OCI-LY7 (cell line): ENCODE measurements at regions not wholly inside any gene's neighbourhood (a gene's known extent, or its start where the extent isn't known, plus 50 kb on each side); places are given as distances from the start of the nearest gene placed in this dataset.

Experiments used
- BruUV-seq: library from RNA; stranded (reverse); fragments of 400-500 nt; replicated peaks from 2 replicates; lab custom pipeline; 2021; lab: Mats Ljungman, UMichigan
- CTCF ChIA-PET: fragments of 300-600 bp; sonication (Branson Sonifier 250); formaldehyde crosslinking; loops from one replicate; lab custom pipeline; 2022; ENCODE audit warnings: antibody characterized with exemption; ENCODE audit not compliant: unreplicated experiment; lab: Charles Lee
- POLR2A ChIA-PET: fragments of 300-600 bp; sonication (Branson Sonifier 250); formaldehyde crosslinking; loops from one replicate; lab custom pipeline; 2022; ENCODE audit warnings: antibody characterized with exemption; lab: Charles Lee
- DNase-seq: peaks from one replicate; pipeline ENCODE4 v3.0.0-alpha.2; 2015; ENCODE audit warnings: low spot score
- H2AFZ ChIP-seq: fragments of 200-600 bp; sonication (generic), shearing (Covaris generic); 2 replicates; pipeline ENCODE4 v1.6.1; 2014; ENCODE audit warnings: mild to moderate bottlenecking, antibody characterized with exemption, low read length, moderate library complexity
- H3K27ac ChIP-seq: fragments of 200-600 bp; sonication (generic); 2 replicates; pipeline ENCODE4 v1.5.1; 2014; ENCODE audit warnings: mixed run types, low read depth, mild to moderate bottlenecking, moderate library complexity, low read length, inconsistent platforms; ENCODE audit not compliant: poor library complexity, severe bottlenecking
- H3K36me3 ChIP-seq: fragments of 200-600 bp; sonication (generic); 2 replicates; pipeline ENCODE4 v1.6.1; 2014; ENCODE audit warnings: mild to moderate bottlenecking, antibody characterized with exemption, low read length, moderate library complexity, mixed read lengths; ENCODE audit not compliant: insufficient read depth
- H3K4me1 ChIP-seq: fragments of 200-600 bp; sonication (generic); 2 replicates; pipeline ENCODE4 v1.5.1; 2014; ENCODE audit warnings: mild to moderate bottlenecking, low read length; ENCODE audit not compliant: insufficient read depth, poor library complexity, severe bottlenecking
- H3K4me2 ChIP-seq: fragments of 200-600 bp; sonication (generic); 2 replicates; pipeline ENCODE4 v1.6.1; 2014; ENCODE audit warnings: mild to moderate bottlenecking, low read length
- H3K4me3 ChIP-seq: fragments of 200-600 bp; sonication (generic); 2 replicates; pipeline ENCODE4 v1.5.1; 2014; ENCODE audit warnings: mild to moderate bottlenecking, low read depth, low read length; ENCODE audit not compliant: poor library complexity, severe bottlenecking
- H3K79me2 ChIP-seq: fragments of 200-600 bp; sonication (generic); 2 replicates; pipeline ENCODE4 v1.6.1; 2016; ENCODE audit warnings: low read depth, mild to moderate bottlenecking, low read length, moderate library complexity, mixed read lengths; ENCODE audit not compliant: insufficient read depth
- H3K9me2 ChIP-seq: fragments of 200-600 bp; sonication (generic); 2 replicates; pipeline ENCODE4 v1.6.1; 2016; ENCODE audit warnings: mild to moderate bottlenecking, low read length, mixed read lengths; ENCODE audit not compliant: insufficient read depth
- H3K9me3 ChIP-seq: fragments of 200-600 bp; sonication (generic); 2 replicates; pipeline ENCODE4 v1.6.1; 2014; ENCODE audit warnings: mild to moderate bottlenecking, mixed run types, low read length, mixed read lengths
- H4K20me1 ChIP-seq: fragments of 200-600 bp; sonication (generic); 2 replicates; pipeline ENCODE4 v1.6.1; 2014; ENCODE audit warnings: mild to moderate bottlenecking, antibody characterized with exemption, low read length, moderate library complexity, mixed read lengths; ENCODE audit not compliant: insufficient read depth
- CTCF ChIP-seq: fragments of 200-600 bp; sonication (generic); conservative IDR thresholded peaks from 2 replicates; pipeline ENCODE4 v1.5.1; 2014; ENCODE audit warnings: mild to moderate bottlenecking, antibody characterized with exemption, low read length, moderate library complexity, mixed read lengths
- EZH2phosphoT487 ChIP-seq: fragments of 200-600 bp; sonication (generic); IDR thresholded peaks from 2 replicates; pipeline ENCODE4 v1.6.1; 2018; ENCODE audit warnings: low read depth, borderline replicate concordance, mild to moderate bottlenecking, mixed run types, antibody characterized with exemption, low read length, moderate library complexity, mixed read lengths
- intact Hi-C: fragments of 100-400 bp; cut with micrococcal nuclease; formaldehyde crosslinking; loops from one replicate; pipeline ENCODE4 v1.10.0; 2022; ENCODE audit not compliant: unreplicated experiment

GRCh38 chr11:19607656-19608360, 104.8 kb upstream of the NAV2 start:
- ChIA-PET CTCF (no interaction called here), POLR2A (no interaction called here)
- Histone ChIP-seq H3K9me3 (no peaks in the 10 kb centered on the region), H3K27ac (no peak overlapping the region), H3K4me1 (no peaks in the 10 kb centered on the region), H3K4me3 (no peak overlapping the region), H2AFZ (no peak overlapping the region), H3K9me2 (no peaks in the 10 kb centered on the region), H4K20me1 (no peaks in the 10 kb centered on the region), H3K4me2 (no peak overlapping the region), H3K36me3 (no peaks in the 10 kb centered on the region), H3K79me2 (no peaks in the 10 kb centered on the region)
- intact Hi-C loops = no loop called here
- no peak for DNase-seq
- no TSS peak for BruUV-seq
- TF ChIP-seq CTCF = no peak
- TF ChIP-seq EZH2phosphoT487 = no peak

DNA sequence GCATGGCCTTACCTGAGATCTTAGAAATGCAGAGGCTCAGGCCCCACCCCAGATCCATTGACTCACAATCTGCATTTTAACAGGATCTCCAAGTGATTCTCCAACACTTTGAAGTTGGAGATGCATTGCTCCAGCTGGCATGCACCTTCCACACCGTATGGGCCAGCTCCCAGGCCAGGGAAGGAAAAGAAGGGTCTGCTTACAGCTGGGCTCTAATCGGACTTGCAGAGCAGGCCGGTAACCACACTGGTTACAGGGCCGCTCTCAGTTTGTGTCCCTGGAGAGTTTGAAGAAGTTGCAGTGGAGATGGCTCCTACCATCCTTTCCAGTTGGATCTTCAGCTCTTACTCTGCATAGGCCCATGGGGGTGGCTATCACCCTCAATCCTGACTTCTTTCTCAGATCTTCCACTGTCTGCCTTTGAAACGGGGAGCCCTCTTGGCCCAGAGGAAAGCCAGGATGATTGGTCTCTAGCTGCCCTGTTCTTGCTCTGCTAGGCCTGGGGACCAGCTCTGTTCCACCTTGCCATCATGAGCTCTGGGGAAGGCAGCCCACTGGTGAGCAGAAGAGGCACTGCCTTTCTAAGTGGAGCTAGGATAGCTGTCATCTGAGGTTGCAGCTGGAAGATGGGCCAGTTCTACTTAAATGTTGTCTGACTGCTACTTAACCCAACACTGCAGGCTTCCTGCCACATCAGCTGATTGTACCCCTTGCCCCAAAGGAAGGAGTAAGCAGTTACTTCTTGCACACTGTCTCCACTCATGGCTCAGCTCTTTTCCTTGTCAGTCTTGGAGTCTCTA, 105.6 kb upstream of the NAV2 start:
- no peaks in the 10 kb centered on the region for H3K36me3 ChIP-seq
- BruUV-seq = no TSS peak
- H3K79me2 ChIP-seq = no peaks in the 10 kb centered on the region
- no peak for TF ChIP-seq CTCF
- H3K9me3 ChIP-seq = no peaks in the 10 kb centered on the region
- no peak overlapping the region for H2AFZ ChIP-seq
- CTCF ChIA-PET = no interaction called here
- POLR2A ChIA-PET = no interaction called here
- no peaks in the 10 kb centered on the region for H4K20me1 ChIP-seq
- H3K4me2 ChIP-seq = no peak overlapping the region
- no peaks in the 10 kb centered on the region for H3K4me1 ChIP-seq
- intact Hi-C loops = no loop called here
- no peak for DNase-seq
- H3K27ac ChIP-seq = no peak overlapping the region
- H3K4me3 ChIP-seq = no peak overlapping the region
- no peaks in the 10 kb centered on the region for H3K9me2 ChIP-seq
